ENCODE measurements at regions not wholly inside any gene's neighbourhood (a gene's known extent, or its start where the extent isn't known, plus 50 kb on each side); places are given as distances from the start of the nearest gene placed in this dataset.
"Not testable (repeated sequence)": the region's sequence is repeated elsewhere in the genome, so short reads cannot be mapped to it uniquely, and the experiment has no call there.

- DNase-seq = no peak
Observed at GRCh38 chr10:25076506-25077177, 60.2 kb downstream of the THNSL1 start.

- DNase-seq = no peak
Observed at GRCh38 chr10:25078658-25079431, 62.4 kb downstream of the THNSL1 start.

DNA sequence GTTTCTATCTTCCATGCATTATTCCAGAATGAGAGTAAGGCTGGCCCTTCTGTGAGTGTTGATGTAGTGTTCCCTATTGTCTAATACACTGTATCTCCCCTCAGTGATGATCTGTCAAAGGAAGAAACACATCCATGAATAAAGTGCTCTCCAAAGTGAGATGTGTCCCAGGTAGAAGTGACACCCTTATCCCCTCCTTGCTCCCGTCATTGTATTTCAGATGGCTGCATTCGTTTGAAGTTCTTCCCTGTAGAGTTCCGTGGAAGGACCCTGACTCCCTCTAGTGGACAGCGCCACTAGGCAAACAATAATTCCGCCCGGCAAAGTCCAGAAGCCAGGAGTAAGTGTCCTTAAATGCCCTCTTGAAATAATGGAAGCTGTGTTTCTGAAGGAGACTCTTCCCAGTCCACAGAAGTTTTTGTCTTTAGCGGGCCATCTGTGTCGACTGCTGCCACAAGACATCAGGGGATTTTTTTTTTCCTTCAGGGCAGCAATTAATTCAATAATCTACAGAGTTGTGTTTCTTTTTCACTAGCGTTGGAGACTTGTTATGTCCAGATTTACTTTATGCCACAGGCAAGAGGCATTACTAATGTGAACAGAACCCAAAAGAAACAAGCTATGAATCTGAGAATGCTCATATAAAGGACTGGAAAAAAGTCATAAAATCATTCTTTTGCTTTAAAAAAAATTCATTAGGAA, 64.6 kb downstream of the THNSL1 start:
- DNase-seq = peak; percentile 90

DNA sequence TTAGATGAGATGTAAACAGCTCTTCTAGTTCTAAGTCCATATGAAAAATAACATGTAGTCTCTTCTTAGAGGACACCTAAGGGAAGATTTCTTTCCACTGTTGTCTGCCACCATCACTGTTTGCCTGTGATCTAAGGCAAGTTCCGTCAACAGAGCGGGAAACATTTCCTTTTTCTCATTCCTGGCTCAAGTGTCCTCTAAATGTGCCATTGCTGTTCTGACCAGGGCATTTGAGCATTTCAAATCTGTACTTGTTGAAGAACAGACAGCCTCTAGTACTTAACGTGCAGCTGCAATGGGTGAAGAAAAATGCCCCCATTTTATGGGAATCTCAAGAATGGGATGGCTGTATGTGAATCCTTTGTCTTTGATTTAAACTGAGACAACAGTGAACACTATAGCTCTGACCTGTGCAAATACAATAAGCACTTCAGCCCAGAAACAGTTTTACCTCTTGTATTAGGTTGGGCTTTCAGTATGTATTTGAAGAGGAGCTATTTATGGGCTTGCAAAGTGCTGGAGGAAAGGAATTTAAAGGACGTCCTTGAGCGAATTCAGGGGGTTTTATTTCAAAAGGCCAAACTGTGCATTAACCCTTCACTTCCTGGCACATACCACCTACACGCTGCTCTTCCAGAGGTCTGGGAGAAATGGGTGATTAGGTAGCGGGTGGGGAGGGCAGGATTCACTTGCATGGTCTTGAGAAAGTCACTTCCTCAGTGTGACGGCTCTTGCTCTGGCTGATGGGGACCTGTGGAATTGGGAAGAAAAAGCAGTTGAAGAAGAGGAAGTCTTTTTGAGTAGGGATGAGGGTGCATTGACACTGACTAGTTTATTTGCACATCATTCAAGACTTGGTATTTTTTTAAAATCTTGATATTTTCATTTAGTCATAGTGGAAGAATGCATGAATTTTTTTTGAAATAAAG, 66.1 kb downstream of the THNSL1 start:
- no peak for DNase-seq

DNA sequence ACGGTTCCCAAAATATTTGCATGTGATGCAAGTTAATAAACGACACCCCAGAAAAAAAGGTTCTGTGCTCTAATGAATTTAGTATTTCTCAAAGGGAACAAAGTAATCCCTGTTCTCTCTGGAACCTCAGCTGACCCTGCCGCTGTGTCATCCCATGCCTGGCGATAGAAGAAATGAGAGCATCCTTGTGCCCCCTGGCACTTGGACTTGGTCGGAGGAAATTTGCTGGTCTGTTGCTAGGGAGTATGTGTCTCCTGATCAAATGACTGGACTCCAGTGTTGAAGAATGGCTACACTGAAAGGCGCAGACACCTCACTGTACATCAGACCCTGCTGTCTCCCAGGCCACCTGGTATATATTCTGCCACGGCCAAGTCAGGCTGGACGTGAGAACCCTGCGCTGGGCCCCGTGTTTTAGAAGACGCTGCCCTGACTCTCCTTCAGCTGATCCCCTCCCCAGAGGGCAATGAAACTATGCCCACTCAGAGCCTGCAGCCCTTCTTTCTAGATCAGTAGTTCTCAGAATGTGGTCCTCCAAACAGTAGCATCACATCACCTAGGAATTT, 67.2 kb downstream of the THNSL1 start:
- DNase-seq = no peak

DNA sequence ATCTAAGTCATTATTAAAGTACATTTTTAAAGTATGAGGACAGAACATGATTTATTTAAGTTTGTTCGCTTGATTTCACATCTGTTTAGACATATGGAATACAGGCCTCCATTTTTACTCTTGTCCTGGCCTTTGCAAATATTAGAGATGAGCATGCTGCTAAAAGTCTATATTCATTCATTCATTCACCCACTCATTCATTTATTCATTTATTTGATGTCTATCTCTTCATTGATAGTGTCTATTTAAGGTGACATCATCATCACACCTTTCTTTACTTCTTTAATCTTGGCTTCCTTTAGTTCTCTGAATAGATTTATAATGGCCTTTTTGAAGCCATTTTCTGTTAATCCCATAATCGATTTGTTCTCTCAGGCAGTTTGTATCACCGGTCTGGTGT, 68.0 kb downstream of the THNSL1 start:
- no peak for DNase-seq

- DNase-seq = no peak
Observed at GRCh38 chr10:25094590-25094989, 78.2 kb downstream of the THNSL1 start.

GRCh38 chr10:25097669-25098411, 77.0 kb upstream of the GPR158 start:
- no peak for DNase-seq

GRCh38 chr10:25100141-25100540, 74.7 kb upstream of the GPR158 start:
- DNase-seq = no peak

DNA sequence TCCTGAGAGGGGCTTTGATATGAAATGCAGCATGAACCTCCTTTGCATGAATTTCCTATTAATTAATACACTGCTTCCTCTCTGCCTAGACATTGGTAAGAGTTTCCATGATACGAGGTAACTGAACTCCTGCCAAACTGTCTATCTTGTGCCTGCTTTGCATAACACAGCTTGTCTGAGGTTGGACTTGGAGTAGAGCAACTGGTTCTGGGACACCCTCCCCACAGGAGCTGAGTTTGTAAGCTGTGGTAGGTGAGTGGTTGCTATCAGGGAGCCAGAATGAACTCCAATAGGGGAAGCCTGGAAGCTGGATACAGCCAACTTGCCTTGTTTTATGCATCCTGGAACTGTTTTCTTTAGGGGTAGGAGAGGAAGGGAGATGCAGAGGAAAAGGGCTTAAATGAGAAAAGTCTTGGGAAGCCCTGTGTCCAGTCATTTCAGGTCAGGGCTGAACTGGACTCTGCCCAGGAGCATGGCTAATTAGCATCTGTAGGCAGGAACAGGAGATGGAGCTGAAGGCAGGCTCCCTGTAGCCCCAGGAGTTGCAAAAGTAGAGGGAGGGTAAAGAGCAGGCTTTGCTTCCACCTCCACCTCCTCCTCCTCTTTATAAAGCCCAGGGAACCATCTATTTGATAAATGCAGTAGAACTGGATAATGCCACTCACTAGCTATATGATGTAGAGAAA, 73.2 kb upstream of the GPR158 start:
- no peak for DNase-seq

DNA sequence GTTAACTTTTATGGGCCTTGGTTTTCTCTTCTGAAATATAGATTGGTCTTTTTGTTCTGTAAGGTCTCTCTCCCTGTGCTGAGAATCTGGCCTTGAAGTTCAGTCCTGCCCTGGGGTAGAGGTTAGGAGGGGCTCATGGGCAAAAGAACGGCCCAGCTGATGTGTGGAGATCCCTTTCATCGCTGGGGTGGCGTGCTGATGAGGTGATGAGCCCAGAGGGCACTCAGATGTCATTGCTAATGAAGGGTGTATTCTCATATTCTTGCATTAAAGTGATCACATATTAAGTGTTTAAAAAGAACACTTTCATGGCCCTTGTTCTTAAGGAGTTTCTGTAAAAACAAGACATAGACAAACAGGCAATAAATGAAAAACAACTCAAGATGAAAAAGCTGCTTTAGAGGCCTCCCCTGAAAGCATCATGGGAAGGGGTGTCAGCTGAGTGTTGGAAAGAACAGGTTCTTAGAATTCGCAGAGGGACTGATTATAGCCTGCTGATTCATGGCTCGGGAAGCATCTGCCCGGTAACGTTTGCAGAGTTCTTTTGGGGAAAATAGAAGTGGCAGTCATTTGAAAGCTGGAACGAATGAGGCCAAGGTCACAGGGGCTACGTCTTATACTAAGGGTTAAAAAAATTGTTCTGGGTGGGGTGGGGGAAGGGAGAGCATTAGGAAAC, 72.5 kb upstream of the GPR158 start:
- DNase-seq = no peak

DNA sequence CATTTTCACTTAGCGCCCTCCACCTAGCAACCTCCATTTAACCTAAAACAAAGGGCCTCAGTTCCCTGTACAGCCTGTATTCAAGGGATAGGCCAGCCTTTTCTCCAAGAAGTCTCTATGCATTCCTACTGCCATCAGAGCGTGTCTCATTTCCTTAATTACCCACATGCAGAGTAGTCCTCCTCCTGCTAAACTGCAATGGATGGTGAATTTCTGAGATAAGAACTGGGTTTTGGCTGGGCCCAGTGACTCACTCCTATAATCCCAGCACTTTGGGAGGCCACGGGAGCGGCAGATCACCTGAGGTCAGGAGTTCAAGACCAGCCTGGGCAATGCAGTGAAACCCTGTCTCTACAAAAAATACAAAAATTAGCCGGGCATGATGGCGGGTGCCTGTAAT, 71.1 kb upstream of the GPR158 start:
- DNase-seq = no peak

GRCh38 chr10:25104441-25104840, 70.4 kb upstream of the GPR158 start:
- no peak for DNase-seq

DNA sequence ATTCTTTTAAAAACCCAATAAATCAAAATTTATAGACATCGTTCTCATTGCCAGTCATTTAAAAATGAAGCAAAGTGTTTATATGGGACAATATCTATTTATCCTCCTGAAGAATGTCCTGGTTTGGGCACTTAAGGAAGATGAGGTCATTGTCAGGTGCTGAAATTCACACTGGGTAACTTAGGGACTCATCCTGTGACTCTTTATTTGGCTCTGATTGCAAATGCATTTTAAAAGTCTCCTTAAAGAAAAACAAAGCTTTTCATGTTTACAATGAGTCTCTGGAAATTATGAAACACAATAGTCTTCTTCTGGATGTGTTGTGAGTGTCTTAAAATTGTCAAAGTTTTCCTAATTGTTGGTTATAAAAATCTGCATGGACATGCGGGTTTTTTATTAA, 69.5 kb upstream of the GPR158 start:
- no peak for DNase-seq

DNA sequence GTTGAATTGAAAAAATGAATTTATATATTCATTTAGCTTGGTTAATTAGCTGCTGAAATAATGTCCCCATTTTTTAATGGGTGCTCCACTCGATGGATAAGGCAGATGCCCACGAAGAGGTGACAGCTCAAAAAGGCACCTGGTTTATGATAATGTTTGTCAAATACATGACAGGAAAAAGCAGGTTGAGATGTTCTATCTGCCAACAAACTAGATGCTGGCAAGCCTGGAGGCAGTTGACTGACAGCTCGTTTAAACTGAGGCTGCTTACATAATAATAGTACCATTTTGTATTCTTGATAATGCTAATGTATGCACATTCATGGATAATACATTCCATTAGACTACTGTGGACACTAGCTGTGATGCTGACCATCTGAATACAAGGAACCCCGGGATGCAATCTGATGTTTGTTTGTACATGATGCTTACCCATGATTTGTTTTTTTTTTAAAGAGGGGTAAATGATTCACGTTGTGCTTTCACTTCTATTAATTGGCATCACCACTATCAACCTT, 69.0 kb upstream of the GPR158 start:
- DNase-seq = no peak

GRCh38 chr10:25107756-25108155, 67.0 kb upstream of the GPR158 start:
- no peak for DNase-seq

GRCh38 chr10:25109896-25110295, 64.9 kb upstream of the GPR158 start:
- not testable (repeated sequence) for DNase-seq

DNA sequence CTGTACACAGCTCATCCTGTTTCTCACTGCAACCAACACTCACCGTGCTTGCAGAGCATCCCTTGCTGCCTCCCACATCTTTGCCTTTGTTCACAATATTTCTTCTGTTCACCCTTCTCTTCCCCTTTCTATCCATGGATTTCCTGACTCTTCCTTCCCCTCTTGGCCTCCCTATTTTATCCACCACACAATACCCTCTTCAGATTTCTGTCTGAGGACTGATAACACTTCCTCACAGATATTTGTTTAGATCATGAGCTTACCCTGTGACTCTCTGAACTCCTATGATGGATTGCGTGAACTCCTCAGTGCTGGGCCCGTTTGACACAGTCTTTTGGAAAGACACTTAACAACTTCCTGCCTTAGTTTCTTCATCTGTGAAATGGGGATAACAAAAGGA, 62.8 kb upstream of the GPR158 start:
- DNase-seq = no peak

- DNase-seq = peak; percentile 81
Observed at GRCh38 chr10:25113191-25114035, 61.4 kb upstream of the GPR158 start.
